ENCODE measurements at regions not wholly inside any gene's neighbourhood (a gene's known extent, or its start where the extent isn't known, plus 50 kb on each side); places are given as distances from the start of the nearest gene placed in this dataset.

DNA sequence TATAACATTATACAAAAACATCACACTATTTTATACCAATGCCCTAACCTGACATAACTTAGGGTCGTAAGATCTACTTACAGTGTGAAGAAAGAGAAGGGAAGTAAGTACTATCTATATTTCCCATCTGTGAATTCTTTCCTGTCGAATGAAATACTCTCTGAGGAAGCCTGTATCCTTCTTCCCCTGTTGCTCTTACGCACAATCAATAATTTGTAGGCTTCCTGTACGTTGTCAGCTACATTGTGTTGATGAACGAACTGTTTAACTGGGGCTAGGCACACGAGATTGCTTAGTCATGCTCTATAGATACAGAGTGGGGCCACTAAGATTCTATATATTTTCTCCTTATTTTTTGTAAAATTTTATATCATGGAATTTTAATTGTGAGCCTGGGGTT, 1125.0 kb upstream of the CELF4 start:
- no peak for DNase-seq
- intact Hi-C loops (cut with DNase I), result loop anchor here in 1 of 10 donors (10.0 kb wide), 1 partner anchor 64 kb away; no protein-coding TSS in a partner anchor
- Histone ChIP-seq H3K4me1 (no peaks in the 10 kb centered on the region), H3K9me3 (no peaks in the 10 kb centered on the region), H3K27ac (no peak overlapping the region), H3K4me3 (no peak overlapping the region), H3K27me3 (no peaks in the 10 kb centered on the region), H3K36me3 (no peaks in the 10 kb centered on the region)
- 36 to 67% (median 54%) methylated on average over 6 of the region's 6 CpGs for WGBS, 4 donors
- no peak for TF ChIP-seq POLR2A (IDR thresholded peaks at IDR 0.05)
- TF ChIP-seq, protein P1, sequence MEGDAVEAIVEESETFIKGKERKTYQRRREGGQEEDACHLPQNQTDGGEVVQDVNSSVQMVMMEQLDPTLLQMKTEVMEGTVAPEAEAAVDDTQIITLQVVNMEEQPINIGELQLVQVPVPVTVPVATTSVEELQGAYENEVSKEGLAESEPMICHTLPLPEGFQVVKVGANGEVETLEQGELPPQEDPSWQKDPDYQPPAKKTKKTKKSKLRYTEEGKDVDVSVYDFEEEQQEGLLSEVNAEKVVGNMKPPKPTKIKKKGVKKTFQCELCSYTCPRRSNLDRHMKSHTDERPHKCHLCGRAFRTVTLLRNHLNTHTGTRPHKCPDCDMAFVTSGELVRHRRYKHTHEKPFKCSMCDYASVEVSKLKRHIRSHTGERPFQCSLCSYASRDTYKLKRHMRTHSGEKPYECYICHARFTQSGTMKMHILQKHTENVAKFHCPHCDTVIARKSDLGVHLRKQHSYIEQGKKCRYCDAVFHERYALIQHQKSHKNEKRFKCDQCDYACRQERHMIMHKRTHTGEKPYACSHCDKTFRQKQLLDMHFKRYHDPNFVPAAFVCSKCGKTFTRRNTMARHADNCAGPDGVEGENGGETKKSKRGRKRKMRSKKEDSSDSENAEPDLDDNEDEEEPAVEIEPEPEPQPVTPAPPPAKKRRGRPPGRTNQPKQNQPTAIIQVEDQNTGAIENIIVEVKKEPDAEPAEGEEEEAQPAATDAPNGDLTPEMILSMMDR (IDR thresholded peaks at IDR 0.05), result no peak
- no peak for ATAC-seq

DNA sequence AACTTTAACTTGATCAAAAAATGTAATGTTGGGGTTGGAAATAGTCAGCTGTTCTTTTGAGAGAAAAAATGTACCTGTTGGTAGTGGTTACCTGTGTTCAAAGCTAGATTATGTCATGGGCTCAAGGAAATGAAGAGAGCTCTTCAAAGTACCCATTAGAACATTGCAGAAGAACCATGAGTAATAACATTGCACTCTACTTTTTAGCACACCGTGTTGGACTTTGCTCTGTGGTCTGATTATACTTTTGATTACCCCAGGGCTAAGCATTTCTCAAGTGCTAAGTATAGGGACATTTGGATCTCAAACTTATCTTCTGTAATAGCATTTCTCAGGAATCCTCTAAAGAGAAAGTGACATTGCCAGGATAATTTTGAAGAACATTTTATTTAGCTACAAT, 1122.8 kb upstream of the CELF4 start:
- 80 to 96% (median 90%) methylated on average over 1 of the region's 1 CpG for WGBS, 4 donors
- intact Hi-C loops (cut with DNase I), result no loop called here
- DNase-seq, result no peak

DNA sequence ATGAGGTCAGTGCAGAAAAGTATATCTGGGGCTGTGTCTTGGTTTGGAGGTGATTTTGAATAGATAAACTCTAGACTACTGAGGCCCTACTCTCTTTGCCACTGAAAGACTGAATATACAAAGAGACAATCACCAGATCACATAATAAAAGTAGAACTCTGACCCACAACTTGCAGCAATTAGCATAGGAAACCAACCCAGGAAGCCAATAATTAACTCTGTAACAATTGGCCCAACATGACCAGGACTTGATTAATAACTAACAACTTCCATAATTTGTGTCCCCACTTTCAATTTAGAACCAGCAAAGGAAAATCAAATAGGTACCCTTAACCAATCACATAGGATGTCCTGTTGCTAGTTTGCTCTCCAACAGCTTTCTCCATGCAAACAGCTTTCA, 1104.9 kb upstream of the CELF4 start:
- Histone ChIP-seq H3K4me3 (no peak overlapping the region), H3K36me3 (no peaks in the 10 kb centered on the region), H3K4me1 (no peaks in the 10 kb centered on the region), H3K27ac (no peak overlapping the region), H3K9me3 (peaks cover 0 to 31% (median 7%) of the 10 kb centered on the region in 12 donors), H3K27me3 (no peaks in the 10 kb centered on the region)
- no peak for ATAC-seq
- intact Hi-C loops (cut with DNase I), result loop anchor here in 1 of 10 donors (10.0 kb wide), 1 partner anchor 64 kb away; no protein-coding TSS in a partner anchor
- no peak for TF ChIP-seq POLR2A (IDR thresholded peaks at IDR 0.05)
- TF ChIP-seq, protein P1 (IDR thresholded peaks at IDR 0.05), result no peak
- no peak for DNase-seq

More for the DNA sequence above, 1122.8 kb upstream of the CELF4 start:
- TF ChIP-seq, protein P1 (IDR thresholded peaks at IDR 0.05), result no peak
- TF ChIP-seq POLR2A (IDR thresholded peaks at IDR 0.05), result no peak
- no peak overlapping the region for H3K27ac ChIP-seq
- H3K9me3 ChIP-seq, result no peaks in the 10 kb centered on the region
- no peaks in the 10 kb centered on the region for H3K4me1 ChIP-seq
- no peaks in the 10 kb centered on the region for H3K36me3 ChIP-seq
- no peak overlapping the region for H3K4me3 ChIP-seq
- H3K27me3 ChIP-seq, result no peaks in the 10 kb centered on the region
- ATAC-seq, result no peak

DNA sequence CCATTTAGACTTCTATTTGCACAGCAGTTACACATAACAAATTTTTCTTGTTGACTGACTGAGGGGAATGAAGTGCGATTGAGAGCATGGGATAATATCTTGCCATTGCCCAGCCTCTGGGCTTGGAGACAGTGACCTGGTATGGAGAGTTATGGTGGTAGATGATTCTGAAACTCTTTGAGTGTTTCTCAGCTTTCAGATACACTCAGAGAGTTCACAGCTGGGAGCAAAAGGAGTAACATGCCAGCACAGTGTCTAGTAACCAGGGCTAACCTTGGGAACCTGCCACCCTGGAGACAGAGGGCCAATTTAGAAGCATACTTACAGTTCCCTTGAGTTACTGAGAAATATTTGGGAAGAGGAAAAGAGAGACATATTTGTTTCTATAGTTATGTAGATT, 1099.3 kb upstream of the CELF4 start:
- Histone ChIP-seq H3K4me1 (peaks cover 0 to 8% (median 0%) of the 10 kb centered on the region in 12 donors), H3K9me3 (no peaks in the 10 kb centered on the region), H3K4me3 (no peak overlapping the region), H3K27me3 (no peaks in the 10 kb centered on the region), H3K27ac (no peak overlapping the region), H3K36me3 (no peaks in the 10 kb centered on the region)
- ATAC-seq (peak in 1 of 4 donors; percentile 36), DNase-seq (no peak)
- TF ChIP-seq, protein P1 (IDR thresholded peaks at IDR 0.05), result no peak
- no peak for TF ChIP-seq POLR2A (IDR thresholded peaks at IDR 0.05)
- intact Hi-C loops (cut with DNase I), result no loop called here
- 85 to 100% (median 96%) methylated on average over 1 of the region's 1 CpG for WGBS, 4 donors
